ENCODE measurements at regions not wholly inside any gene's neighbourhood (a gene's known extent, or its start where the extent isn't known, plus 50 kb on each side); places are given as distances from the start of the nearest gene placed in this dataset.

DNA sequence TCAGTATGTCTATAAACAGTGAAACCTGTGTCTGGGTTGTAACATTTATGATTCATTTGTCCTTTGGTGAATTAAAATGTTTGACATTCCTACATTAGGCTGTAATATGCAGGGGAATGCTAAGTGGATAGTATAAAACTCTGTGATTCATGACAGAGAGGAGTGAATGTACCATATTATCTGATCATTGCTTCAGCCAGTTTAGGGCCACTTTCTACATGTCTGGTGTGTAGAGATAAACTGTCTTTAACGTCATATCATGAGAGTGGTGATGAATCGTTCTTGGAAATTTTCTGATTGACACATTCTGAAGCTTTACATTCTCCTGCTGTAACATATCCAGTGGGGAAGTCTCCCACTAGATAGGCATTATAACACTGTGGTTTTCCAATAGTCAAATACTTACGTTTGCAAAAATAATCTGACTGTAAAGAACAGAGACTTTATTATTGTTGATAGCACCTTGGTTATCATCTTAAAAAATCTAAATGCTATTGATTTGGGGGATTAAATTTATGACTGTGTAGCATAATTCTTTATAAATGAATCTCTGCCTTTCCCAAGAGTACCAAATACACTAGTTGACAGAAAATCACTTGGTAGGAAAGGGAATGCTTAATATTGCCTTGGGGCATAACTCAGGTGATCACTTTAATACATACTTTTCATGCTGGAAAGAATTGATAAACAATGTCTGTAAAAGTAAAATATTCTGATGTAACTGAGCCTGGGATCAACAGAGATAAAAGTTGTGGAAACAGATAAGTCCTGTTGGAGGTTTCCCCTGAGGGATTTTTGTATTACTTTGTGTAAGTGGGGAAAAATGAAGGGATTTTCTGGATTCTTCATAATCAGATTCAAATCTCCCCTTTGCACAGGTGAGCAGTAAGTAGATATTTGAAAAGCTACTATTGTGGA is 427.9 kb downstream of the JRKL start:
- intact Hi-C loops (cut with micrococcal nuclease; ENCODE audit: unreplicated experiment), result no loop called here

DNA sequence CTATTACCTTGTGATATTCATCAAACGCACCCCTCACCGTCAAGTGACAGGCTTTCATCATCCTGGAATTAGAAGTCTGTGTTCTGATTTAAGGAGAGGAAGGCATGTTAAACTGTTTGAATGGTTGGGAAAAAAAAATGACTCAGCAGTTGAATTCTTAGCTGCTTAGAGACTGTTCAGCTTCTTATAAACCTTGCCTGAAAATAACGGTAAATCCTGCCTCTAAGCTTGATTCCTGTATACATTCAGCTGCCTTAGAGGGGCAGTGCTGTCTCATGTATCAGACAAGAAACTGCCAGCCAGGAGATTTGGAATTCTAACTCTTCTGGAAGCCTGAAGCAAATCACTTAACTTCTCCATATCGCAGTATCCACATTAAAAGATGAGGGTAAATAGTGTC is 437.4 kb downstream of the JRKL start:
- TF ChIP-seq, protein P1, sequence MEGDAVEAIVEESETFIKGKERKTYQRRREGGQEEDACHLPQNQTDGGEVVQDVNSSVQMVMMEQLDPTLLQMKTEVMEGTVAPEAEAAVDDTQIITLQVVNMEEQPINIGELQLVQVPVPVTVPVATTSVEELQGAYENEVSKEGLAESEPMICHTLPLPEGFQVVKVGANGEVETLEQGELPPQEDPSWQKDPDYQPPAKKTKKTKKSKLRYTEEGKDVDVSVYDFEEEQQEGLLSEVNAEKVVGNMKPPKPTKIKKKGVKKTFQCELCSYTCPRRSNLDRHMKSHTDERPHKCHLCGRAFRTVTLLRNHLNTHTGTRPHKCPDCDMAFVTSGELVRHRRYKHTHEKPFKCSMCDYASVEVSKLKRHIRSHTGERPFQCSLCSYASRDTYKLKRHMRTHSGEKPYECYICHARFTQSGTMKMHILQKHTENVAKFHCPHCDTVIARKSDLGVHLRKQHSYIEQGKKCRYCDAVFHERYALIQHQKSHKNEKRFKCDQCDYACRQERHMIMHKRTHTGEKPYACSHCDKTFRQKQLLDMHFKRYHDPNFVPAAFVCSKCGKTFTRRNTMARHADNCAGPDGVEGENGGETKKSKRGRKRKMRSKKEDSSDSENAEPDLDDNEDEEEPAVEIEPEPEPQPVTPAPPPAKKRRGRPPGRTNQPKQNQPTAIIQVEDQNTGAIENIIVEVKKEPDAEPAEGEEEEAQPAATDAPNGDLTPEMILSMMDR (IDR thresholded peaks at IDR 0.05; ENCODE audit: insufficient read depth in 1 of 2, low read depth in 1 of 2, low read length in 1 of 2, severe bottlenecking in 1 of 2, unreplicated experiment in 1 of 2), result no peak

More for the DNA sequence above, 427.9 kb downstream of the JRKL start:
- Mint-ChIP-seq H3K27me3 (ENCODE audit: insufficient read depth, unreplicated experiment) (peaks cover 3% of the 10 kb centered on the region), H3K4me1 (ENCODE audit: low read depth, unreplicated experiment) (no peaks in the 10 kb centered on the region), H3K4me3 (ENCODE audit: unreplicated experiment) (no peak overlapping the region), H3K9me3 (ENCODE audit: unreplicated experiment) (no peaks in the 10 kb centered on the region), H3K27ac (ENCODE audit: unreplicated experiment) (no peak overlapping the region), H3K36me3 (ENCODE audit: insufficient read depth, unreplicated experiment) (no peaks in the 10 kb centered on the region)
- DNase-seq, result no peak
- POLR2A ChIA-PET, result no interaction called here
- Histone ChIP-seq H3K4me1 (no peaks in the 10 kb centered on the region), H3K9me3 (no peaks in the 10 kb centered on the region), H3K27me3 (replicated peaks; ENCODE audit: control insufficient read depth, insufficient read depth, low read length) (no peaks in the 10 kb centered on the region), H3K36me3 (ENCODE audit: control insufficient read depth, insufficient read depth, low read length) (no peaks in the 10 kb centered on the region), H3K4me3 (ENCODE audit: low read depth, low read length) (no peak overlapping the region)
- no TSS peak for BruUV-seq (replicated peaks)
- TF ChIP-seq, protein P1 (IDR thresholded peaks at IDR 0.05; ENCODE audit: insufficient read depth in 1 of 2, low read depth in 1 of 2, low read length in 1 of 2, severe bottlenecking in 1 of 2, unreplicated experiment in 1 of 2), result no peak
- CTCF ChIA-PET, result no interaction called here

GRCh38 chr11:96841792-96842191 is 452.0 kb downstream of the JRKL start:
- TF ChIP-seq, protein P1 (IDR thresholded peaks at IDR 0.05; ENCODE audit: insufficient read depth in 1 of 2, low read depth in 1 of 2, low read length in 1 of 2, severe bottlenecking in 1 of 2, unreplicated experiment in 1 of 2), result no peak
- Mint-ChIP-seq H3K27ac (ENCODE audit: unreplicated experiment) (no peak overlapping the region), H3K36me3 (ENCODE audit: insufficient read depth, unreplicated experiment) (no peaks in the 10 kb centered on the region), H3K9me3 (ENCODE audit: unreplicated experiment) (no peaks in the 10 kb centered on the region), H3K4me3 (ENCODE audit: unreplicated experiment) (no peak overlapping the region), H3K4me1 (ENCODE audit: low read depth, unreplicated experiment) (no peaks in the 10 kb centered on the region), H3K27me3 (ENCODE audit: insufficient read depth, unreplicated experiment) (peaks cover 6% of the 10 kb centered on the region)
- H3K36me3 ChIP-seq (ENCODE audit: control insufficient read depth, insufficient read depth, low read length), result no peaks in the 10 kb centered on the region
- H3K9me3 ChIP-seq, result no peaks in the 10 kb centered on the region
- no peaks in the 10 kb centered on the region for H3K27me3 ChIP-seq (replicated peaks; ENCODE audit: control insufficient read depth, insufficient read depth, low read length)
- no peak overlapping the region for H3K4me3 ChIP-seq (ENCODE audit: low read depth, low read length)
- POLR2A ChIA-PET, result no interaction called here
- CTCF ChIA-PET, result no interaction called here
- intact Hi-C loops (cut with micrococcal nuclease; ENCODE audit: unreplicated experiment), result no loop called here
- no peak for DNase-seq
- no peaks in the 10 kb centered on the region for H3K4me1 ChIP-seq
- BruUV-seq (replicated peaks), result no TSS peak

More for the DNA sequence above, 437.4 kb downstream of the JRKL start:
- intact Hi-C loops (cut with micrococcal nuclease; ENCODE audit: unreplicated experiment), result loop anchor here (1.0 kb wide), 2 partner anchors 314 to 363 kb away; no protein-coding TSS in a partner anchor
- BruUV-seq (replicated peaks), result no TSS peak
- ChIA-PET CTCF (interaction anchor here (1.4 to 1.7 kb wide), 2 partner anchors 314 to 363 kb away, joined by 7 to 9 read pairs; no protein-coding TSS in a partner anchor), POLR2A (interaction anchor here (0.5 kb wide), 1 partner anchor 363 kb away, joined by 3 read pairs; no protein-coding TSS in a partner anchor)
- Mint-ChIP-seq H3K27me3 (ENCODE audit: insufficient read depth, unreplicated experiment) (peaks cover 14% of the 10 kb centered on the region), H3K9me3 (ENCODE audit: unreplicated experiment) (no peaks in the 10 kb centered on the region), H3K27ac (ENCODE audit: unreplicated experiment) (no peak overlapping the region), H3K36me3 (ENCODE audit: insufficient read depth, unreplicated experiment) (no peaks in the 10 kb centered on the region), H3K4me3 (ENCODE audit: unreplicated experiment) (no peak overlapping the region), H3K4me1 (ENCODE audit: low read depth, unreplicated experiment) (no peaks in the 10 kb centered on the region)
- Histone ChIP-seq H3K36me3 (ENCODE audit: control insufficient read depth, insufficient read depth, low read length) (no peaks in the 10 kb centered on the region), H3K9me3 (no peaks in the 10 kb centered on the region), H3K4me3 (ENCODE audit: low read depth, low read length) (no peak overlapping the region), H3K4me1 (no peaks in the 10 kb centered on the region), H3K27me3 (replicated peaks; ENCODE audit: control insufficient read depth, insufficient read depth, low read length) (no peaks in the 10 kb centered on the region; the same call in 1 of the 2 replicates)
- DNase-seq, result peak in 1 of 2 experiments; percentile 19
